ENCODE measurements at regions not wholly inside any gene's neighbourhood (a gene's known extent, or its start where the extent isn't known, plus 50 kb on each side); places are given as distances from the start of the nearest gene placed in this dataset.
"Not testable (repeated sequence)": the region's sequence is repeated elsewhere in the genome, so short reads cannot be mapped to it uniquely, and the experiment has no call there.

GRCh38 chr10:44258019-44258418 is 126.9 kb downstream of the CXCL12 start (continued):
- TF ChIP-seq NR2F2 (IDR thresholded peaks at IDR 0.05): no peak
- no peak for TF ChIP-seq RXRA (IDR thresholded peaks at IDR 0.05)
- no peak for TF ChIP-seq MAX (IDR thresholded peaks at IDR 0.05)

- Histone ChIP-seq H3K4me1 (ENCODE audit: control insufficient read depth in 4 of 4, insufficient read depth in 4 of 4, low read length in 3 of 4) (peaks cover 0 to 4% (median 2%) of the 10 kb centered on the region in 4 donors), H3K9me3 (ENCODE audit: control insufficient read depth in 4 of 4, low read length in 3 of 4) (no peaks in the 10 kb centered on the region), H3K27ac (ENCODE audit: low read depth in 1 of 2, low read length in 2 of 2) (no peak overlapping the region), H3K36me3 (ENCODE audit: control insufficient read depth in 4 of 4, insufficient read depth in 3 of 4, low read depth in 1 of 4, low read length in 3 of 4) (no peaks in the 10 kb centered on the region), H3K4me3 (ENCODE audit: low read depth in 1 of 3, low read length in 3 of 3) (no peak overlapping the region), H3K9ac (ENCODE audit: low read depth in 1 of 2, low read length in 2 of 2) (no peak overlapping the region), H3K27me3 (ENCODE audit: control insufficient read depth in 4 of 4, insufficient read depth in 4 of 4, low read length in 3 of 4) (no peaks in the 10 kb centered on the region)
- TF ChIP-seq EGR1 (IDR thresholded peaks at IDR 0.05; ENCODE audit: low read depth in 2 of 2): no peak
- no peak for TF ChIP-seq GABPA (IDR thresholded peaks at IDR 0.05 in 1 of 2, conservative IDR thresholded peaks at IDR 0.05 in 1 of 2)
- no peak for TF ChIP-seq JUND (IDR thresholded peaks at IDR 0.05)
- no peak for TF ChIP-seq TAF1 (conservative IDR thresholded peaks at IDR 0.05)
- peak in 1 of 2 donors; percentile 23 for TF ChIP-seq HNF4A (conservative IDR thresholded peaks at IDR 0.05)
- peak; percentile 77 for TF ChIP-seq FOXA2 (IDR thresholded peaks at IDR 0.05)
- peak in 1 of 2 donors; percentile 42 for TF ChIP-seq RXRA (IDR thresholded peaks at IDR 0.05)
- no peak for TF ChIP-seq ZBTB33 (IDR thresholded peaks at IDR 0.05)
- TF ChIP-seq SP1 (IDR thresholded peaks at IDR 0.05): peak; percentile 32
- TF ChIP-seq RAD21 (IDR thresholded peaks at IDR 0.05): peak in 1 of 2 donors; percentile 35
- no peak for DNase-seq (ENCODE audit: low spot score)
- 40% methylated on average over 5 of the region's 5 CpGs for WGBS
Measured at GRCh38 chr10:44253769-44254462, 131.0 kb downstream of the CXCL12 start.

GRCh38 chr10:44252631-44253030 is 132.3 kb downstream of the CXCL12 start:
- not testable (repeated sequence) for H3K36me3 ChIP-seq (ENCODE audit: control insufficient read depth in 4 of 4, insufficient read depth in 3 of 4, low read depth in 1 of 4, low read length in 3 of 4); H3K4me3 ChIP-seq (ENCODE audit: low read depth in 1 of 3, low read length in 3 of 3); H3K9me3 ChIP-seq (ENCODE audit: control insufficient read depth in 4 of 4, low read length in 3 of 4); H3K27me3 ChIP-seq (ENCODE audit: control insufficient read depth in 4 of 4, insufficient read depth in 4 of 4, low read length in 3 of 4); H3K4me1 ChIP-seq (ENCODE audit: control insufficient read depth in 4 of 4, insufficient read depth in 4 of 4, low read length in 3 of 4); DNase-seq (ENCODE audit: low spot score); H3K27ac ChIP-seq (ENCODE audit: low read depth in 1 of 2, low read length in 2 of 2); H3K9ac ChIP-seq (ENCODE audit: low read depth in 1 of 2, low read length in 2 of 2)
- WGBS: 94% methylated on average over 3 of the region's 3 CpGs

GRCh38 chr10:44249933-44250332 is 135.0 kb downstream of the CXCL12 start:
- DNase-seq (ENCODE audit: low spot score); H3K9ac ChIP-seq (ENCODE audit: low read depth in 1 of 2, low read length in 2 of 2); H3K4me3 ChIP-seq (ENCODE audit: low read depth in 1 of 3, low read length in 3 of 3); H3K36me3 ChIP-seq (ENCODE audit: control insufficient read depth in 4 of 4, insufficient read depth in 3 of 4, low read depth in 1 of 4, low read length in 3 of 4); H3K27me3 ChIP-seq (ENCODE audit: control insufficient read depth in 4 of 4, insufficient read depth in 4 of 4, low read length in 3 of 4); H3K27ac ChIP-seq (ENCODE audit: low read depth in 1 of 2, low read length in 2 of 2); H3K9me3 ChIP-seq (ENCODE audit: control insufficient read depth in 4 of 4, low read length in 3 of 4); H3K4me1 ChIP-seq (ENCODE audit: control insufficient read depth in 4 of 4, insufficient read depth in 4 of 4, low read length in 3 of 4): not testable (repeated sequence)
- WGBS: 91% methylated on average over 7 of the region's 7 CpGs

All from liver (tissue), 7 donors.